ENCODE measurements at regions not wholly inside any gene's neighbourhood (a gene's known extent, or its start where the extent isn't known, plus 50 kb on each side); places are given as distances from the start of the nearest gene placed in this dataset.

GRCh38 chr5:74113196-74113540 lies 487.2 kb downstream of the ARHGEF28 start:
- no peaks in the 10 kb centered on the region for H3K36me3 ChIP-seq (replicated peaks; ENCODE audit: control insufficient read depth, insufficient read depth, low read length)
- H3K27me3 ChIP-seq (ENCODE audit: control insufficient read depth, insufficient read depth, low read length): no peaks in the 10 kb centered on the region
- no peak overlapping the region for H3K4me3 ChIP-seq (ENCODE audit: insufficient read depth, low read depth, low read length)
- no peak for DNase-seq

GRCh38 chr5:74112372-74113195 lies 486.6 kb downstream of the ARHGEF28 start:
- DNase-seq: no peak
- H3K27me3 ChIP-seq (ENCODE audit: control insufficient read depth, insufficient read depth, low read length): no peaks in the 10 kb centered on the region
- H3K4me3 ChIP-seq (ENCODE audit: insufficient read depth, low read depth, low read length): no peak overlapping the region
- no peaks in the 10 kb centered on the region for H3K36me3 ChIP-seq (replicated peaks; ENCODE audit: control insufficient read depth, insufficient read depth, low read length)

- Histone ChIP-seq H3K36me3 (replicated peaks; ENCODE audit: control insufficient read depth, insufficient read depth, low read length) (no peaks in the 10 kb centered on the region), H3K27me3 (ENCODE audit: control insufficient read depth, insufficient read depth, low read length) (no peaks in the 10 kb centered on the region), H3K4me3 (ENCODE audit: insufficient read depth, low read depth, low read length) (no peak overlapping the region)
- DNase-seq: no peak
These were observed 485.8 kb downstream of the ARHGEF28 start for GRCh38 chr5:74111764-74112163.

GRCh38 chr5:74109344-74109743 lies 483.3 kb downstream of the ARHGEF28 start:
- H3K36me3 ChIP-seq (replicated peaks; ENCODE audit: control insufficient read depth, insufficient read depth, low read length): no peaks in the 10 kb centered on the region
- H3K27me3 ChIP-seq (ENCODE audit: control insufficient read depth, insufficient read depth, low read length): no peaks in the 10 kb centered on the region
- H3K4me3 ChIP-seq (ENCODE audit: insufficient read depth, low read depth, low read length): no peak overlapping the region
- DNase-seq: peak; percentile 18

GRCh38 chr5:74107899-74108298 lies 481.9 kb downstream of the ARHGEF28 start:
- no peak for DNase-seq

GRCh38 chr5:74105126-74105780 lies 479.3 kb downstream of the ARHGEF28 start:
- H3K27me3 ChIP-seq (ENCODE audit: control insufficient read depth, insufficient read depth, low read length): no peaks in the 10 kb centered on the region
- no peak overlapping the region for H3K4me3 ChIP-seq (ENCODE audit: insufficient read depth, low read depth, low read length)
- H3K36me3 ChIP-seq (replicated peaks; ENCODE audit: control insufficient read depth, insufficient read depth, low read length): no peaks in the 10 kb centered on the region
- no peak for DNase-seq

More at GRCh38 chr5:74107899-74108298, 481.9 kb downstream of the ARHGEF28 start:
- H3K4me3 ChIP-seq (ENCODE audit: insufficient read depth, low read depth, low read length): no peak overlapping the region
- no peaks in the 10 kb centered on the region for H3K27me3 ChIP-seq (ENCODE audit: control insufficient read depth, insufficient read depth, low read length)
- H3K36me3 ChIP-seq (replicated peaks; ENCODE audit: control insufficient read depth, insufficient read depth, low read length): no peaks in the 10 kb centered on the region

- no peaks in the 10 kb centered on the region for H3K27me3 ChIP-seq (ENCODE audit: control insufficient read depth, insufficient read depth, low read length)
- no peaks in the 10 kb centered on the region for H3K36me3 ChIP-seq (replicated peaks; ENCODE audit: control insufficient read depth, insufficient read depth, low read length)
- no peak for DNase-seq
- H3K4me3 ChIP-seq (ENCODE audit: insufficient read depth, low read depth, low read length): no peak overlapping the region
These were observed 477.4 kb downstream of the ARHGEF28 start for GRCh38 chr5:74103131-74104023.

- no peaks in the 10 kb centered on the region for H3K27me3 ChIP-seq (ENCODE audit: control insufficient read depth, insufficient read depth, low read length)
These were observed 474.3 kb downstream of the ARHGEF28 start for GRCh38 chr5:74100268-74100665.

GRCh38 chr5:74099538-74100267 lies 473.7 kb downstream of the ARHGEF28 start:
- Histone ChIP-seq H3K4me3 (ENCODE audit: insufficient read depth, low read depth, low read length) (no peak overlapping the region), H3K27me3 (ENCODE audit: control insufficient read depth, insufficient read depth, low read length) (no peaks in the 10 kb centered on the region), H3K36me3 (replicated peaks; ENCODE audit: control insufficient read depth, insufficient read depth, low read length) (no peaks in the 10 kb centered on the region)
- no peak for DNase-seq

More at GRCh38 chr5:74100268-74100665, 474.3 kb downstream of the ARHGEF28 start:
- Histone ChIP-seq H3K36me3 (replicated peaks; ENCODE audit: control insufficient read depth, insufficient read depth, low read length) (no peaks in the 10 kb centered on the region), H3K4me3 (ENCODE audit: insufficient read depth, low read depth, low read length) (no peak overlapping the region)
- no peak for DNase-seq

GRCh38 chr5:74098941-74099340 lies 472.9 kb downstream of the ARHGEF28 start:
- no peak overlapping the region for H3K4me3 ChIP-seq (ENCODE audit: insufficient read depth, low read depth, low read length)
- no peaks in the 10 kb centered on the region for H3K27me3 ChIP-seq (ENCODE audit: control insufficient read depth, insufficient read depth, low read length)
- H3K36me3 ChIP-seq (replicated peaks; ENCODE audit: control insufficient read depth, insufficient read depth, low read length): no peaks in the 10 kb centered on the region
- no peak for DNase-seq

GRCh38 chr5:74098456-74098855 lies 472.5 kb downstream of the ARHGEF28 start:
- no peaks in the 10 kb centered on the region for H3K27me3 ChIP-seq (ENCODE audit: control insufficient read depth, insufficient read depth, low read length)
- no peaks in the 10 kb centered on the region for H3K36me3 ChIP-seq (replicated peaks; ENCODE audit: control insufficient read depth, insufficient read depth, low read length)
- DNase-seq: no peak
- no peak overlapping the region for H3K4me3 ChIP-seq (ENCODE audit: insufficient read depth, low read depth, low read length)

- Histone ChIP-seq H3K4me3 (ENCODE audit: insufficient read depth, low read depth, low read length) (no peak overlapping the region), H3K36me3 (replicated peaks; ENCODE audit: control insufficient read depth, insufficient read depth, low read length) (no peaks in the 10 kb centered on the region), H3K27me3 (ENCODE audit: control insufficient read depth, insufficient read depth, low read length) (no peaks in the 10 kb centered on the region)
- no peak for DNase-seq
These were observed 470.3 kb downstream of the ARHGEF28 start for GRCh38 chr5:74096325-74096724.

GRCh38 chr5:74095871-74096270 lies 469.9 kb downstream of the ARHGEF28 start:
- no peak for DNase-seq
- Histone ChIP-seq H3K27me3 (ENCODE audit: control insufficient read depth, insufficient read depth, low read length) (no peaks in the 10 kb centered on the region), H3K36me3 (replicated peaks; ENCODE audit: control insufficient read depth, insufficient read depth, low read length) (no peaks in the 10 kb centered on the region), H3K4me3 (ENCODE audit: insufficient read depth, low read depth, low read length) (no peak overlapping the region)

GRCh38 chr5:74094782-74095108 lies 468.7 kb downstream of the ARHGEF28 start:
- no peaks in the 10 kb centered on the region for H3K27me3 ChIP-seq (ENCODE audit: control insufficient read depth, insufficient read depth, low read length)
- H3K4me3 ChIP-seq (ENCODE audit: insufficient read depth, low read depth, low read length): no peak overlapping the region

More at GRCh38 chr5:74094782-74095108, 468.7 kb downstream of the ARHGEF28 start:
- DNase-seq: no peak
- H3K36me3 ChIP-seq (replicated peaks; ENCODE audit: control insufficient read depth, insufficient read depth, low read length): no peaks in the 10 kb centered on the region
